Hematopoietic multipotent progenitor cell (in vitro differentiated cells): ENCODE measurements at regions not wholly inside any gene's neighbourhood (a gene's known extent, or its start where the extent isn't known, plus 50 kb on each side); places are given as distances from the start of the nearest gene placed in this dataset.

Experiments
- DNase-seq, 3 donors: peaks; one replicate each; pipeline ENCODE4 v3.0.0-alpha.2; 2011 to 2015; ENCODE audit warnings: low read depth in 2 of 3, low spot score in 2 of 3

DNA sequence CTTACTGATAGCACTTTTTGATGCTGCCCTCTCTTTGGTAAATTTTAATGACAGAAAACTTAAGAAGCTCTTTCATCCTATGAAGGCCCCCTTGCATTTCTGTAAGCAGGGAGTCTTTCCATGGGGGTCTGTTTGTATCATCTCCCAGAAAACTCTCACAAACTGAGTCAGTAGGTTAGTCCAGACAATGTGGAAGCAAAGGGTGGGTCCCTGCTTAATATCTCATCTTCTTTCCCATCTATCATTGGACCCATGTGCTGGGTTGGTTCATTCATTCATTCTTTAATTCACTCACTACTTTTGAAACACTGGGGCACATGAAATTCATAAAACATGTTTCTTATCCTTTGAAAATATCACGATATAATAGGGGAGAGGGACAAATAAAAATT lies 164.3 kb downstream of the NTMT2 start:
- DNase-seq, result no peak

- DNase-seq, result no peak
Measured at GRCh38 chr1:170310951-170311350, 165.2 kb downstream of the NTMT2 start.

GRCh38 chr1:170313306-170313705 lies 167.5 kb downstream of the NTMT2 start:
- DNase-seq, result no peak

DNA sequence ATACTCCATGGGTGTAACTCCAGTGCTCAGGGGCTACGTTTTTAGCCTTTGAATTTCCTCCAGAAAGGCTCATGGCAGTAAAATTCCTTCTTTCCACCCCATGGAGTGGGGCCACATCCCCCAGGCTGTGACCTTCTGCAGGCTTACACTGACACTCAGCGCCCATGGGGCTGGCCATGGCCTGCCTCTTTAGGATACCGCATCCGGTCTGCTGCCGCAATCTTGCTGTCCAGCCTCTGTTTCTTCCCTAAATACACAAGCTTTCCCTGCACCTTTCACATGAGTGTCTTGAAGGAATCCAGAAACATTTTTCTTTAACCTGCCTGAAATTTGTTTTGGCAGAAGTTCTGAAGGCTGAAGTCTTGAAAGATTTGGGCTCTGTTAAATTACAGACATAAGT lies 170.5 kb downstream of the NTMT2 start:
- DNase-seq, result no peak

DNA sequence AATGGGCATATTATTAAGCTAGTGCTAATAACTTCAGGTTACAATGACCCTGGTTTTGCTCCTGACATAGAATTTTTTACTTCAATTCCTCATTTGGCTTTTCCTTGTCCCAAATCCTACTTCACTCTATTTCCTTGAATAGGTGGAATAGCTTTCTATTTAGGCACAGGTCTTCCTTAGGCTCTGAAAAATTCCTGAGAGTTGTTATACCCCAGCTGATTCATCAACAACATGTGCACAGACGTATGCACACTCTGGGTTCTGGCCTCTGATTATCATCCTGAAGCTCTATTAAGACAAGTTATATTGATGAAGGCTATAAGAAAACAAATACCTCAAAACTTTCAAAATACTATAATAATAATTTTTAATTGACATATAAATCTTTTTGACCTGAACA lies 172.4 kb downstream of the NTMT2 start:
- no peak for DNase-seq

GRCh38 chr1:170318736-170319135 lies 173.0 kb downstream of the NTMT2 start:
- no peak for DNase-seq

DNA sequence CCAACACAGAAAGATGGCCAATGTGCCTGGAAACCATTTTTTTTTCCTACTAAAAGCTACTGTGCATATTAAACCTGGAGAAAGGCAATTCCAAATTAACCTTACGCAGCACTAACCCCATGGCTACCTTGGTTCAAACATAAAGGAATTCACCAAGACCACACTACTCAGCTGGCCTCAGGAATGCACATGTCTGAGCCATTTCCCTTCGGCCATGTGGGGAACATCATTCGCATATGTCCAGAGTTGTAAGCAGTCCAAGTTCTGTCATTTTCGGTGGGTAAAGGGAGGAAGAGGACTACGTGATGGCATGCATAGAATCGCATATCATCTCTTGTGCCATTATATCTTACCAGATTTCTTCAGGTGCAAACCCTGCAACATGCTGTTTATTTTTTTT lies 175.4 kb downstream of the NTMT2 start:
- DNase-seq, result no peak

GRCh38 chr1:170326186-170326585 lies 180.4 kb downstream of the NTMT2 start:
- DNase-seq, result no peak

- no peak for DNase-seq
Measured at GRCh38 chr1:170332801-170333200, 187.0 kb downstream of the NTMT2 start.

- no peak for DNase-seq
Measured at GRCh38 chr1:170337413-170337994, 191.7 kb downstream of the NTMT2 start.

- DNase-seq, result no peak
Measured at GRCh38 chr1:170339534-170339933, 192.4 kb upstream of the GORAB start.

GRCh38 chr1:170340308-170340707 lies 191.7 kb upstream of the GORAB start:
- no peak for DNase-seq

DNA sequence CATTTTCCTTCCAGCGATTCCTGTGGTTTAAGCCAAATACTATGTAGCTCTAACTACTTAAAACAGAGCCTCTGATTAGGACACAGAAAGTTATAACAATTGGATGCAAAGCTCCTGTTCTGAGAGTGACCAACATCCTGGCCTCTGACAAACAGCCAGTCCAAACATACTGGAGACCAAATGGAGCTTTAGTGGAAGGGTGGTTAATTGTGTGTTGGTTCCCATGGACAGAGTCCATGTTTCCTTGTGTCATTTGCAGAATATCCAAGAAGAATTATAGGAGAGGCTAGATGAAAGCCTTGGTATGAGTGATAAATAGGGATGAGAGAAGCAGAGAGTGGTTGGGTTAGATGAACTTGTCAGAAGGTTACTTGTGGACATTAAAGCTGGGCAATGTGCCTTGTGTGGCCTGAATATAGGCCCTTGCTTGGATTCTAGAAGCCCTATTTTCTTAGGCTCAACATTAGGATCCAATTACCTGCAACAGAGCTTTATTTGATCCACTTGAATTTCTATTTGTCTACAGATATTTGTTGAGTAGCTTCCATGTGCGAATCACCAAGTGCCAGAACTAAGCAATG lies 180.5 kb upstream of the GORAB start:
- DNase-seq, result no peak

DNA sequence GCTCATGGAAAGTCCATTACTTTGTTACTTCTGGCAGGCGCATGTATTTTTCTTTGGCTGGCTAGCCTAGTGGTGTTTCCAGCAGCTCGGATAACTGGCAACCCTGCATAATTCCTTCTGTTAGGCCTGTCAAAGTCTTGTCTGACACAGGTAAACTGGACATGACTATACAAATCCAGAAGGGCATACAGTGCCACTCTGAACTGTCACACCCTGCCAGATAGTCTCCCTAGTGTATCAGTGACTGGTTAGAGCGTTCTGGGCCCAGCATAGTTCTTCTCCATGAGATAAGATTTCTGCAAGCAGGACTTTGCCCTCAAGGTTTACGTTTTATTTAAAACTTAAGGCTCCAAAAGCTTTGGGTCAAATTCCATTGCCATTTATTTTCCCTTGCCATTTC lies 177.7 kb upstream of the GORAB start:
- DNase-seq, result no peak

DNA sequence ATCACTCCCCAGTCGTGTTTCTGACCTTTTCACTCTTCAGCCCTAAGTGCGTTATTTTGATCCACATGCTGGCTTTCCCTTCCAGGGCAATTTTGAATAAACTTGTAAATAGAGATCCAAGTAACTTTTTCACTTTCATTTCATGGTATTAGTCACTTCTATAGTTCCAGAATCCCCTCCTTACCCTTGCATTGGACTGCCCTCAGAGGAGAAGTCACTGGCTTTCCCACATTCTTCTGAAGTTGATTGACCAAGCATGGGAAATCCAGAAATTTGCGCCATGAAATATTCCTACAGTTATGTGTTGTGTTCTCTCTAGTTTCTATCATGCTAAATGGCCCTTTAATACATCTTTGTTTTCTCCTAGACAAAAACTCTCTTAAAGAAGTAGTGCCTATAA lies 177.3 kb upstream of the GORAB start:
- no peak for DNase-seq

- no peak for DNase-seq
Measured at GRCh38 chr1:170355267-170355801, 176.6 kb upstream of the GORAB start.

- no peak for DNase-seq
Measured at GRCh38 chr1:170356585-170356984, 175.4 kb upstream of the GORAB start.

GRCh38 chr1:170357750-170358149 lies 174.2 kb upstream of the GORAB start:
- DNase-seq, result no peak

- DNase-seq, result no peak
Measured at GRCh38 chr1:170360601-170361000, 171.4 kb upstream of the GORAB start.

DNA sequence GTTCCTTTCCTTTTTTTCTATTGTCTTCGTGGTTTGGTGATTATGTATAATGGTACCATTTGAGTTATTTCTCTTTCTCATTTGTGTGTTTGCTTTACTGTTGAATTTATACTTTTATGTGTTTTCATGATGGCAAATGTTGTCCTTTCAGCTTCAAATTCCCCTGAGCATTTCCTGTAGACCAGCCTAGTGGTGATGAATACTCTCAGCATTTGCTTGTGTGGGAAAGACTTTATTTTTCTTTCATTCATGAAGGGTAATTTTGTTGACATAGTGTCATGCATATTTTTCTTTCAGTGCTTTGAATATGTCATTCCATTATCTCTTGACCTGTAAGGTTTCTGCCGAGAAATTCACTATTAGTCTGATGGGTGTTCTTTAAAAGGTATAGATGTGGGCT lies 166.6 kb upstream of the GORAB start:
- no peak for DNase-seq

GRCh38 chr1:170366980-170367379 lies 165.0 kb upstream of the GORAB start:
- no peak for DNase-seq

- no peak for DNase-seq
Measured at GRCh38 chr1:170367615-170368014, 164.4 kb upstream of the GORAB start.

DNA sequence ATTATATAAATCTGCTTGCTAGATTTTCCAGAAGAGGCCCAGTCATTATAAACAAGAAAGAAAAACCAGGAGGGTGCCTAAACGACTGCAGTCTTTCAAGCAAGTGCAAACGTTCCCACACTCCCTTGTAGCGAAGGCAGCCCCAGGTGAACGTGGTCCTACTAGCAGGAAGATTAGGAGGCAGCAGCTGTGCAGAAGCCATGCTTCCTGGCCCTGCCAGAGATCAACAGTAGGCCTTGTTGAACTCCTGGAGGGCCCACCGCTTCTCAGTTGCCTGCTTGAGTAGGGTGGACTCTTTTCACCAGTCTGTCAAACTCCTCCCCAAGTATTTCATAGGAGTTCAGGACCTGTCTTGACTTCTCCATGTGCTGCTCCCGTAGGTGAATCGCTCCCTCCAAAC lies 163.0 kb upstream of the GORAB start:
- DNase-seq, result no peak
